GM10266 (cell line): ENCODE measurements at regions not wholly inside any gene's neighbourhood (a gene's known extent, or its start where the extent isn't known, plus 50 kb on each side); places are given as distances from the start of the nearest gene placed in this dataset.

Experiments
- DNase-seq: peaks from one replicate; pipeline ENCODE4 v3.0.0; 2012; ENCODE audit errors: extremely low spot score
- CTCF ChIP-seq: IDR thresholded peaks from 2 replicates; pipeline ENCODE4 v1.5.1; 2012; ENCODE audit warnings: mild to moderate bottlenecking, low read depth; ENCODE audit not compliant: control insufficient read depth, insufficient read depth; ENCODE audit errors: missing control alignments

DNA sequence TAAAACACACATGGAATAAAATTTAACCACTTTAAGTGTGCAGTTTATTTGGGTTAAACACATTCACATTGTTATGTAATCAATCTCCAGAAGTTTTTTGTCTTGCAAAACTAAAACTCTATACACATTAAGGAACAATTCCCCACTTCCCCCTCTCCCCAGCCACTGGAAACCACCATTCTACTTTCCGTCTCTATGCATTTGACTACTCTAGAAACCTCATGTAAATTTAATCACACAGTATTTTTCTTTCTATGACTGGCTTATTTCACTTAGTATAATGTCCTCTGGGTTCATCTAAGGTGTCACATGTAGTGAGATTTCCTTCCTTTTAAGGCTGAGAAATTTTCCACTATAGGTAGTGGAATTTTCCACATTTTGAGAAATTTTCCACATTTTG, 568.7 kb upstream of the UBE2E2 start:
- TF ChIP-seq CTCF: no peak

GRCh38 chr3:22659651-22660475, 543.3 kb upstream of the UBE2E2 start:
- no peak for DNase-seq
- TF ChIP-seq CTCF: no peak

More for the DNA sequence above, 568.7 kb upstream of the UBE2E2 start:
- no peak for DNase-seq

DNA sequence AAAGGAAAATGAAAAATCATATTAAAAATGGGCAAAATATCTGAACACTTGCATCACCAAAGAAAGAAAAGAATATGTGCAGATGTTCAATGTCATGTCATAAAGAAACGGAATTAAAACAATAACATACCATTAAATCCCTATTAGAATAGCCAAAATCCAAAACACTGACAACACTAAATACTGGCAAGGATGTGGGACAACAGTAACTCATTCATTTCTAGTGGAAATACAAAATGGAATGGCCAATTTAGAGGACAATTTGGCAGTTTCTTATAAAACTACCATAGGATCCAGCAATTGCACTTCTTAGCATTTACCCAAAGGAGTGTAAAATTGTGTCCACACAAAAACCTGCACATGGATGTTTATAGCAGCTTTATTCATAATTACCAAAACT, 542.5 kb upstream of the UBE2E2 start:
- no peak for DNase-seq
- no peak for TF ChIP-seq CTCF

DNA sequence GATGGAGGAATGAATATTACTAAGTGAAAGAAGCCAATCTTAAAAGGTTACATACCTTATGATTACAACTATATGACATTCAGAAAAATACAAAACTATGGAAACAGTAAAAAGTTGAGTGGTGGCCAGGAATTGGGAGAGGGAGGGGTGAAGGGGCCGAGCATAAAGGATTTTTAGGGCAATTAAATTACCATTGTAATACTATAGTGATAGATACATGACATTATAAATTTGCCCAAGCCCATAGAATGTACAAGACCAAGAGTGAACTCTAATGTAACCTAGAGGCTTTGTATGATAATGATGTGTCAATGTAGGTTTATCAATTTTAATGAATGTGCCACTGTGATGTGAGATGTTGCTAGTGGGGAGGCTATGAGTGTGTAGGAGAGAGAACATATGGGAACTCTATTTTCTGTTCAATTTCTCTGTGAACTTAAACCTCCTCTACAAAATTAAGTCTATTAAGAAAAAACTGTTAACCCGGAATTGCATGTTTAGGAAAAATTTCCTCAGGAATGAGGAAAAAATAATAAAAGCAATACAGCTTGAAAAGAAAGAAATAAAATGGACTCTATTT, 541.9 kb upstream of the UBE2E2 start:
- DNase-seq: no peak
- no peak for TF ChIP-seq CTCF

DNA sequence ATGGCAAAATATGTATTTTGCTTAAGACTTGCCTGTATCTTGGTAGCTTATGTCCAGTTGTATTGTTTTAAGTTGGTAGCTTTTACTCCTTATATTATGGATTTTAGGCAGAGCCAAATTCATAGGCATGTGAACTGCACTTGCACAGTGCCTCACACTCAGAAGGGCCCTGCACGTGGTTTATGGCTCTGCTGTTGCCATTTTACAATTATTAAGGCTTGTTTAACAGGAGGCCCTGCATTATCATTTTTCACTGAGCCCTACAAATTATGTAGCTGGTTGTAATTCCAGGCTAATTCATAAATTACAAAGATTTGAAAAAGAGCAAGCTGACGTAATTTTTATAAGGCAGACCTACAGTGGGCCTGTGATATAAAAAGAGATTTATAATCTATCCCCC, 537.6 kb upstream of the UBE2E2 start:
- TF ChIP-seq CTCF: no peak
- DNase-seq: no peak

- TF ChIP-seq CTCF: no peak
- no peak for DNase-seq
These were observed 536.4 kb upstream of the UBE2E2 start for GRCh38 chr3:22666736-22667135.

- no peak for DNase-seq
- no peak for TF ChIP-seq CTCF
These were observed 531.3 kb upstream of the UBE2E2 start for GRCh38 chr3:22671848-22672247.
